DMS114 treated with DMSO at 0.1 percent for 48 hours (cell line): ENCODE measurements at regions not wholly inside any gene's neighbourhood (a gene's known extent, or its start where the extent isn't known, plus 50 kb on each side); places are given as distances from the start of the nearest gene placed in this dataset.
"Not testable (repeated sequence)": the region's sequence is repeated elsewhere in the genome, so short reads cannot be mapped to it uniquely, and the experiment has no call there.

Experiments
- DNase-seq: peaks from one replicate; lab custom pipeline; 2025; ENCODE audit not compliant: unreplicated experiment; lab: John Stamatoyannopoulos, UW

- DNase-seq = no peak
Observed at GRCh38 chr7:115793958-115794702, 236.4 kb downstream of the TFEC start.

GRCh38 chr7:115789901-115790300 is 240.7 kb downstream of the TFEC start:
- DNase-seq = no peak

DNA sequence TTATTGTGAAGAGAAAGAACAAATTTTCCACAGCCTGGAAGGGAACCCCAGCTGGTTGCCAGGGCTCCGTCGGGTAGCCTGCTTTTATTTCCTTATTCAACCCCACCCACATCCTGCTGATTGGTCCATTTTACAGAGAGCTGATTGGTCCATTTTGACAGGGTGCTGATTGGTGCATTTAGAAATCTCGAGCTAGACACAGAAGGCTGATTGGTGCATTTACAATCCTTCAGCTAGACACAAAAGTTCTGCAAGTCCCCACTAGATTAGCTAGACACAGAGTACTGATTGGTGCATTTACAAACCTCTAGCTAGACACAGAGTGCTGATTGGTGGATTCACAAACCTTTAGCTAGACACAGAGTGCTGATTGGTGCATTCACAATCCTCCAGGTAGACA is 241.1 kb downstream of the TFEC start:
- not testable (repeated sequence) for DNase-seq

DNA sequence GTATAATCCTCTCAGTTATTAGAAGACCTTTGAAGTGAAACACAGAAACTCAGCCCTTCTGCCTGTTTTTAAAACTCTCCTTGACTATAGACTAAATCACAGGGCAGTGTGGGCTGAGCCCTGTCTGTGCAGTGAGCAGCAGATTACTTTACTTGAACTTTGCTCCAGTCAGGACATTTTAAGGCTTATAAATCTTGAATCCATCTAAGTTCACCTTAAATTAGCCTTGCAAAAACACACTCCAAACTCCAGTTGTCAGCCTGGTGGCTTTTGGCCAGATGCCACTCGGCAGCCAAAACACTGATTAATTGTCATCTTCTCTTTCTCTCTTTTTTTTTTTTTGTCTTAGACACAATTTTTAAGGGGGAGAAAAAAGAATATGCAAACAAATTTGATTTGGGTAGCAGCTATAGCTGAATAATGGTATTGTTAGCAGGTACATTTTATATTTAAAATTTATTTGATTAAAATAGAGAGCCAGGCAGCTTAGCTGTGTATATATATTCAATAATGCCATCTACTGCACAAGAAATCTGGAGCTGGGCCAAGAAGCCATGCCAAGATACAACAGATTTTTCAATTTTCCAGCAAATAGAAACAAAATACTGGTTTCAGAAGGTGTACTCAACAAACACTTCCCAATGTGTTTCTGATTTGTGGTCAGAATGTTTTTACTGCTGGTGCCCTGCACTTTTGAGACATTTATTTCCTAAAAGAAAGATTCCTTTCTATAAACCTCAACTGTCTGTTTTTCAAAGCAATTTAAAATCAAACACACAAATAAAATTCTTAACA is 247.7 kb downstream of the TFEC start:
- no peak for DNase-seq

- no peak for DNase-seq
Observed at GRCh38 chr7:115779561-115779960, 251.0 kb downstream of the TFEC start.

DNA sequence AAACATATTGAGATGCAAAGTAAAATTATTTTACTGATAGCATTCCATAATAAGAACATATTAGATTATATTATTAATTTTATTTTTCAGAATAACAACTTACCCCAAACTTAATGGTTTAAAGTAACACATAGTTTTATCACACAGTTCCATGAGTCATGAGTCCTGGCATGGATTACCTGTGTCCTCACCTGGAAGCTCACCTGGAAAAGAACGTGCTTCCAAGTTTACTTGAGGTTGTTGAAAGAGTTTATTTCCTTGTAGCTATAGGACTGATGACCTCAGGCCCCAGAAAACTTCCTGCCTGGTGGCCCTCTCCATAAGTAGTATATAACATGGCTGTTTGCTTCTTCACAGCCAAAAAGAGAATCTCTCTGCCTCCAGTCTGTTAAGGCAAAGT is 254.6 kb downstream of the TFEC start:
- no peak for DNase-seq

DNA sequence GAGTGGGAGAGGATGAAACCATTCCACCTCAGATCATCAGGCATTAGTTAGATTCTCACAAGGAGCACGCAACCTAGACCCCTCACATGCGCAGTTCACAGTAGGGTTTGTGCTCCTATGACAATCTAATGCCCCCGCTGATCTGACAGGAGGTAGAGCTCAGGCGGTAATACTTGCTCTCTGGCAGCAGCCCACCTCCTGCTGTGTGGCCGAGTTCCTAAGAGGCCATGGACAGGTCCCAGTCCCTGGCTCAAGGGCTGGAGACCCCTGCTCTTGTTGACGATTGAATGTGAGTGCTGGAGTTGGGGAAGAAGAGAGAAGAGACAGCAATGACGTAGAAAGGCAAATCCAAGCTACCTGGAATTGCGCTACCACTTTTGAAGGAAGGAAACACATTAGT is 267.2 kb downstream of the TFEC start:
- no peak for DNase-seq

- DNase-seq = no peak
Observed at GRCh38 chr7:115758025-115758424, 272.5 kb downstream of the TFEC start.

DNA sequence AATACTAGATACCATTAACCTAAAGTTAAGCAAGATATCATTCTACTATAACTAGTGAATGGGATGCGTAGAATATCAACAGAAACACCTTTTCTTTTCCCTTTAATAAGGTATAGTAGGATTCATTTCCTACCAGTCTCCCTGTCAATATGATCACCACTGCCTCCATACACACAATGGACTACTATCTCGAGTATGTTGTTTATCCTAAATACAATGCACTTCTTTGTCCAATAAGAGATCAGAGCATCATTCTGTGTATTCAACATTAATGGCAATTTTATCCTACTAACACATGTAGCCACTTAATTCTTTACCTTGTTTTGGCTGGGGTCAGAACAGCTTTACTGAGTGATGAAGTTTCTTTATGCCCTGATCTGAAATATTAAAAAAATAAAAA is 276.3 kb downstream of the TFEC start:
- no peak for DNase-seq

DNA sequence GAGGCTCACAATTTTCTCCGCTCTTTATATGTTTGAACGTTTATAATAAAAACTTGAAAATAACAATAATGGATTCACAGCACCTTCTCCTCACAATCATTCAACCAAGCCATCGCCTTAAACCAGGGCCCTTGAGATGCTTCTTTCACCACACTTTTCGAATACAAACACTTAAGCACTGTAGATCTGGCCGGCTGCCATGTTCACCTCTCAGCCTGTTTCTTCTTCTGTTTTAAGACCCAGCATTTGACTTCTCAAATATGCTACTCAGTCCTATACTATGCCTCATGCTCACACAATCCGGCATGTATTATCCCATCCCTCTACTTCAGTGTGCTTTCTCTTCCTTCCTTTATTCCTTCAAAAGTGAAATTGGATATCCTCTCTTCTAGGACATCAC is 280.6 kb downstream of the TFEC start:
- no peak for DNase-seq

DNA sequence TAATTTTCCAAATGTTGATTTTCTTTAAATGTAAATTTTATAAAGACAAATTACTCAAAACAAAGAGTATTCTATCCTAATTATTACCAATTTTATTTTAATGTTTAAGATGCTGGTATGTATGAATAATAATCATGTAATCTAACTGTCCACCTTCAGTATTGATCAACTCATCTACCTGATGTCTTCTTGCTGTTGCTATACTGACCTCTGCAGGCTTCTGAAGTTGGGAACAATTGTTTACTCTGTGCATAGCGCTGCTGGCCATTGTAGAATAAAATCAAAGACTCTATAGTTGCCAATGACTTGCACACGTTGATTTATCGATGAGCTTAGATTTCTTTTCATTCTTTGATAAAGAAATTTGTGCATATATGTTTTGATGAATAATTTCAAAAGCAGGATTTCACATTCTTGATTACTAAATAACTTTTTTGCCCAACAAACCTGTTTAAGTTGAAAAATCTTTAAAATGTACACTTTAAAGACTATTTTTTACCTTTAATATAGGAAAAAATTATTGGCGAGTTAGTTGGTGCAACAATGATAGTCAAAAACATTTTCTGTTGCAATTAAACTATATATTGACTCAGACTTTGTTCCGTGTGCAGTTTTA is 282.3 kb downstream of the TFEC start:
- no peak for DNase-seq

DNA sequence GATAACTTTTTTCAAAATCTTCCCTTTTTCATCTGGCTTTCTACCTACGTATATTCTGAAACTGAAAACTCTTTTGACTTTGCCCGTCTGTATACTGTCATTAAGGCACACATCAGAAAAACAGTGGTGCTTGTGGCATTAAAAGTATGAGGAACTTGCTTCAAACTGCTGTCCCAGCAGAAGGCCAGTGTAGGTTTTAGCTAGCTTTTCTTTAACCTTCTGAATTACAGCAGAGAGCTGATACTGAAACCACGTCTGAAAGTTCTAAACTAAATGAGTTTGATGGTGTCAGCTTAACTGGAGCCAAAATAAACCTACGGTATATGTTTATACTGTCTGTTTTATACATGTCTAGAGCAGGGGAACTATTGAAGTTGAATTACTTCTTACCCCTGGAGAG is 283.4 kb downstream of the TFEC start:
- DNase-seq = no peak

DNA sequence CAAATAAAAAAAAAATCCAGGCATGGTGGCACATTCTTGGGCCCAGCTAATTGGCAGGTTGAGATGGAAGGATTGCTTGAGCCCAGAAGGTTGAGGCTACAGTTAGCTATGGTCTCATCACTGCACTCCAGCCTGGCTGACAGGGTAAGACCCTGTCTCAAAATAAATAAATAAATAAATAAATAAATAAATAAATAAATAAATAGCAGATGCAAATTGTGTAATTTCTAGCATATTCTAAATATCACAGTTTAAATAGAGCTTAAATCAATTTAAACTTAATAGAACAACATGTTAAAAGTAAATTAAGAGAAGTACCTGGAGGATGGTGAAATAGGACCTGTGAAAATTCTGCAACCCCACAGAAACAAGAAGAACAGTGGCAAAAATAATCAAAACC is 290.5 kb downstream of the TFEC start:
- DNase-seq = no peak

- no peak for DNase-seq
Observed at GRCh38 chr7:115734641-115735040, 295.9 kb downstream of the TFEC start.

DNA sequence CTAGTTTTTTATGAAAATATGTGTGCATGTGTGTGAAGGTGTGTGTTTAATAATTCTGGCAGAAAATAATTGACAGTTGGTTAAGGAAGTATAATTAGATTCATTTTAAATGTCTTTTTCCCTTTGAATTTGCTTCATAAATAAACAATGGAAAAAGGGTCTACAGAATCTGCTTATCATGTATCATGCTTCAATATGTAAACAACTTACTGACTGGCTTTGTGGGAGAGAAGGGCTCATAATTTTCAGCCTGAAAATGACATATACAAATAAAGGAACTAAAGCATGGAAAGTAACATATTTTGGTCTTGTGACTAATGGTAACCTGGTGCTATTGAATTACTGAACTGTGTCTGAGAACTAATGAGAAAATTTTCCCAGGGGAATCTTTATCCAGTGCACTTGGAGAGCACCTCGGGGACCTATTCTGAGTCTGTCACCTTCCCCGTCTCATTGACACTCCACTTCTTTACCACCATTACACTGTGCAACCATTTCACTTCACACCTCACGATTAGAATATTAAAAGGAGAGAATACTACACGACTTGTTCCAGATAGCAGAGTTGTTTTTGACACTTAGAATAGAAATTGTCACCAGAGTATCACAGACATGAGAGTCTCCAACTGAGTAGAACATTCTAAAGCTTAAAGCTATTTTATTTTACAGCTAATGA is 298.6 kb downstream of the TFEC start:
- DNase-seq = no peak

GRCh38 chr7:115728518-115728917 is 302.0 kb downstream of the TFEC start:
- DNase-seq = no peak

- no peak for DNase-seq
Observed at GRCh38 chr7:115724400-115725056, 306.0 kb downstream of the TFEC start.

- DNase-seq = no peak
Observed at GRCh38 chr7:115722302-115722977, 308.1 kb downstream of the TFEC start.

DNA sequence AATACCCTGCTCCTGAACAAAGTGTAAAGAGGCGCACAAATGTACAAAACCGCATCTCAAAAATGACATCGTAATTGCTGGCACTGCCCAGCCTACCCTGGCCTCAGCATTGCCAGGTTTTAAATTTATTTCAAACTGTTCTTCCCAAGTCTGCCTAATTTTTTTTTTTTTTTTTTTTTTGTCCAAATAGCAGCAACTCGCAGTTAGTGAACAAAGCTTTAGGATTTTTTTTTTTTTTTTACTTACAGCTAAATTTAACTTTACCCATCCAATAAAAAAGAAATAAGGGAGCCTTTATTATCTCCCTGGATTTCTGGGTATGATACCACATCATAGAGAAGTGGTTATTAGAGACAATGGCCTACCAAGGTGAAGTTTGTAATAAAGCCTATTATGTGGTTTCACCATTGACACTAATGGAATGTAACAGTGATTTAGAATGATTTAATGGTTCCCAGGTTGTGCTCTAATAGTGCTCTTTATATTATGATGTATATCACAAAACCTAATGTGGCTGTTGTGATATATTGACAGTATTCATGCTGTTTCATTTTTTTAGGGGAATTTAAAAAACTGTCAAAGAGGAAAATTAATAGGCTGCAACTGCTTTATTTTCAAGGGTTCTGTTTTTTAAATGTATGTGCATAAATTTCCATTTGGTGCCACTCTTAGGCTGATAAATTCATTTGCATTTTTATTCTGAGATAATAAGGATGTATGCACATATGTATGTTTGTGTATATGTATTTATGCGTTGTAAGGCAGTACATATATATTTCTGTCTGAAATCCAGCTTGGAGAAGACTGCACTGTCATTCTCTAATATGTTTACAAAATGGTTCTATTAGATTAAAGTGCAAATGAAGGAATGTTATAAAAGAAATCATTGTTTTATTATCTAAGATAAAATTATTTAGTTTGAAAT is 309.0 kb downstream of the TFEC start:
- no peak for DNase-seq
